ENCODE measurements at regions not wholly inside any gene's neighbourhood (a gene's known extent, or its start where the extent isn't known, plus 50 kb on each side); places are given as distances from the start of the nearest gene placed in this dataset.

DNA sequence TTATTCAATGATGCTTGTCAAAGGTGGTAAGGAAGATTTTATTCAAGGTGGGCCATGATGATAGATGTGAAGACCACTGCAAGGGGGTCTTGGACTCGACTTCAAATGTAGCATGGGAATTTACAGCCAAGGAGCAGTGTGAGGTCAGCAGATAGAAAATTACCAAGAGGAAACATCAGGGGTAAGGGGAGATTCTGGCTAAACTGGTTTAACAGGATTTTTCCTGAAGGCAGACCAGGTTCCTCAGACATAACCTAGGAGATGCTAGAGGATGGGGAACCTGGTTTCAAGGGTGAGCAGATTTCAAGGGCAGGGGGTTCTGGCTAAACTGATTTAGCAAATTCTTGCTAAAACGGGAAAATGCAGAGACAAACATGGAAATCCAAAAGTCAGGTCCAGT lies 464.9 kb downstream of the TAFA4 start:
- DNase-seq (ENCODE audit: low read depth in 2 of 2): no peak

DNA sequence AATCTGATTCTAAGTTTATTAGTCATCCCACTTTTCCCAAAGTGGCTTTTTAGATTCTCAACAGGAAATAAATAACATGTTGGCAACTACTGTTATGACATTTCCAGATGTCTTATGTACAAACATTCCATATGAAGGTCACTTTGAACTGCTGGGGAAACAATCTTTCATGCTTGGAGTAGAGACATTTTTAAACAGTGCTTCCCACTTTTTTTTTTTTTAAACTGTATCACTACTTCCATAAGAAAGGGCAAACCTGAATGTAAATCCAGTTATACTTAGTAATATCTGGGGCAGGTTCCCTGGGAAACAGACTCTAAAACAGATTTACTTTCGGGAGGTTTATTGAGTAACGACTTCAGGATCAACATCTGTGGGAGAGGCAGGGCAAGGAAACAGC lies 473.8 kb downstream of the TAFA4 start:
- DNase-seq (ENCODE audit: low read depth in 2 of 2): no peak

DNA sequence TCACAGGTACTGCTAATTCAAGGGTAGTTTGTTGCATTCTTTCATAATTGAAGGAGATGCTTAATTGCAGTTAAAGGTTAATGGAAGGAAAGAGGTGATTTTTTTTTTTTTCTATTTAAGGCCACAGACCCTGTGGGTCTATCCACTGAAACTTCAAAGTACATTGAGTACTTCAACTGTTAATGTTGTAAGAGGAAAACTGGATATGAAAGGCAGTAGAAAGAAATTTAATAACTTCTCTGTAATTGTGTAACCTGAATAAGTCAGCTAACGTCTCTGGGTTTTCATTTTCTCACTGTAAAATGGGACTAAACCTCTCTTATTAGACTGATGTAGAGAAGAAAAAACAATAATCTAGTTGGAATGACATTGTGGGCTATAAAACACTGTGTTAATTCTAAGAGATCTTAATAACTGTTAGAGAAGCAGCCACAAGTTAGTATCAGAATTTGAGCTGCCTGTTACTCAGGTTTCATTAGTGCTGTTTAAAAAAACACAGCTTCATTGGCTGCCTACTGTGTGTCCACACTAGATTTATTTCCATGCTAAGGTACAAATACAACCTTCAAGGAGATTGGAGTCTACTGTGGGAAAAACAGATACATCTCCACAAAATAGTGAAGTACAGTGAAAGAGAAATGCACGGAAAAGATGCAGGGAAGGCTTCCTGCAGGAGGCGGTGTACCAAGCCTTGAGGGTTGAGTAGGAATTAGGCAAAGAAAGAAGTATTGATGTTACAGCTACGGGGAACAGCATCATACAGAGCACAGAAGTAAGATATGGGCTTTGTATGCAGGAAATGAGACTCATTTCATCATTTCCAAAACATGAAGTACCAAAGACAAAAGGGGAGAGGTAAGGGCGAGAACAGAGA lies 483.6 kb downstream of the TAFA4 start:
- DNase-seq (ENCODE audit: low read depth in 2 of 2): no peak

DNA sequence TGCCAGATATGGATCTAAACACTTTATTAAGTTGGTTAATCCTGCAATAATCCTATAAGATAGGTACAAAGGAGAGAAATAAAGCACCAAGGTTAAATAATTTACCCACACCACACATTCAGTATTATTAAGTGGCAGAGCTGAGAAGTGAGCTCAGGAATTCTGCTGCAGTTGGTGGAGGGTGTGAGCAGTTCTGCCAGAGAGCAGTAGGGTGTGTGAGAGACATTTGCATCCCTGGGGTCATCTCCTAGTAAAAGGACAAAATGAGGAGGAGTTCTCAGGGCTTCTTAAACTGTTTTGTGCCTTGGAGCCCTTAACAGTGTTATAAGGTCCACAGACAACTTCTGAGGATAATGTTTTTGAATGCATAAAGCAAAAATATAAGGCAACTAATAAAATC lies 484.5 kb downstream of the TAFA4 start:
- DNase-seq (ENCODE audit: low read depth in 2 of 2): no peak

DNA sequence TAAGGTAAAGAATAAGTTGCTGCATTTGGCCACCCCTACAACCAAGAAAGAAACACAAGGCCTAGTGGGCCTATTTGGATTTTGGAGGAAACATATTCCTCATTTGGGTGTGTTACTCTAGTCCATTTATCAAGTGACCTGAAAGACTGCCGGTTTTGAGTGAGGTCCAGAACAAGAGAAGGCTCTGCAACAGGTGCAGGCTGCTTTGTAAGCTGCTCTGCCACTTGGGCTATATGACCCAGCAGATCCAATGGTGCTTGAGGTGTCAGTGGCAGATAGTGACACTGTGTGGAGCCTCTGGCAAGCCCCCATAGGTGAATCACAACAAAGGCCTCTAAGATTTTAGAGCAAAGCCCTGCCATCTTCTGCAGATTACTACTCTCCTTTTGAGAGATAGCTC lies 491.3 kb downstream of the TAFA4 start:
- no peak for DNase-seq (ENCODE audit: low read depth in 2 of 2)

- no peak for DNase-seq (ENCODE audit: low read depth in 2 of 2)
Observed at GRCh38 chr3:68436619-68437401, 495.5 kb downstream of the TAFA4 start.

GRCh38 chr3:68428495-68428894 lies 503.9 kb downstream of the TAFA4 start:
- no peak for DNase-seq (ENCODE audit: low read depth in 2 of 2)

DNA sequence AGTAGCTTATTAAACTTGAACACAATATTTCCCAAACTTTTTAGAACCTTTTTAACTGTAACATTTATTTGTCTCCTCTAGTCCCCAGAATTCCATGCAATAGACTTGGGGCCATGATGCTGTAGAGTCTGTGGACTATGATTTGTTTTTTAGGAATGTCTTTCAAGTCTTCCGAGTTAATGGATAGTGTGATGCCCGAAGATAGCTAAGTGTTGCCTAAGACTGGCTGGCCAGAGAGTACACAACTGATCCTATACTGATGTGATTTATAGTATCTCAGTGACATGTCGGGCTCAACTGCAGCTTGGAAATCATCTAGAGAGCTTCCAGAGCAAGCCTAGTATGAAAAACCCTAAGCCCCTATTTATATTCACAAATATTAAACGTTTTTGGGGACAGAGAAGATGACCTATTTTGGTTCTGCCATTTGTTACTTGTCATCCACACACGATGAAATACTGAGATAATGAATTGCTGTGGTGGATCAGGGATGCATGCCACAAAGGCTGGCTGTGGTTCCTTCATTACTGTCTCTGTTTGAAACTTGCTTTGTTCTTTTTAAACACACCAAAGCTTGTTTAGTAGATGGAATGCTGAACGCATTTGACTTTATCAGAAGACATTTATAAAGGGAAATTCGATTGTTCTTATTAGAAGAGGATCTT lies 507.4 kb downstream of the TAFA4 start:
- no peak for DNase-seq (ENCODE audit: low read depth in 2 of 2)

DNA sequence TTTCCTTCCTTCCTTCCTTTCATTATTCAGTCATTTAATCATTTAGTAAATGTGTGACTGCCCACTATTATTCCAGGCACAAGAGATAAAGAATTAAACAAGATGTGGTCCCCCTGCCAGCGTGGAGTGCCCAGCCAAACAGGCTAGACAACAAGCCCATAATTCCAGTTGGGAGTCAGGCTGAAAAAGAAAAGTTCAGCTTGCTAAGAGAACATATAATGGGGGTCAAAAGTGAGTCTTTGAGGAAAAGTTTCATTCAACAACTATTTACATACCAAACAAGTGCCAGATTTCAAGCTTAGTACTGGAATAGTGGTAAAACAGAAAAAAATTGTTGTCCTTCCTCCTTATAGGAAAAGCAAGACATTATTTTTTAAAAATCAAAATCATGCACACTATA lies 523.7 kb downstream of the TAFA4 start:
- DNase-seq (ENCODE audit: low read depth in 2 of 2): no peak

DNA sequence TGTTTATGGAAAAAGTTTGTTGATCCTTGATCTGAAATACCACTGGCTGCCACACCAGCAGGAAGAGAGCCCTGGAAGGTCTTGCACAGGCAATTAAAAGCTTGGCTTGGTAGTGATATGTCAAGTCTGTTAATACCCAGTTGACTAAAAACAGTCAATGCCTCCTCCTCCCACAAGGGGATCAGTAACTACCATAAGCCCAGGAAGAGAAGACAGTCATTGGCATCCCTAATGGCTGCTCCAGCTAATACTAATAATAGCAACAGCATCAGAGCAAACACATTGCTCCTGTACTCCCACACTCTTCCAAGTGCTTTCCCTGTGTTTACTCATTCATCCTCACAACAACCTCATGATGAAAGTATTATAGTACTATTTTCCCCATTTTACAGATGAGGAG lies 528.6 kb downstream of the TAFA4 start:
- no peak for DNase-seq (ENCODE audit: low read depth in 2 of 2)

GRCh38 chr3:68402235-68402918 lies 530.0 kb downstream of the TAFA4 start:
- DNase-seq (ENCODE audit: low read depth in 2 of 2): no peak

DNA sequence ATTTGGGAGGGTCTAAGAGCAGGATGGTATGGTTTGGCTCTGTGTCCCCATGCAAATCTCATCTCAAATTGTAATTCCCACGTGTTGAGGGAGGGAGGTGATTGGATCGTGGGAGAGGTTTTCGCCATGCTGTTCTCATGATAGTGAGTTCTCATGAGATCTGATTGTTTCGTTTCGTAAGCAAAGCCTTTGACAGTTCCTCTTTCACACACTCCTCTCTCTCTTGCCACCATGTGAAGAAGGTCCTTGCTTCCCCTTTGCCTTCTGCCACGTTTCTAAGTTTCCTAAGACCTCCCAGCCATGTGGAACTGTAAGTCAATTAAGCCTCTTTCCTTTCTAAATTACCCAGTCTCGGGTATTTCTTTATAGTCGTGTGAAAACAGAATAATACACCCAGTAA lies 553.7 kb downstream of the TAFA4 start:
- no peak for DNase-seq (ENCODE audit: low read depth in 2 of 2)

GRCh38 chr3:68373727-68374126 lies 558.6 kb downstream of the TAFA4 start:
- DNase-seq (ENCODE audit: low read depth in 2 of 2): no peak

DNA sequence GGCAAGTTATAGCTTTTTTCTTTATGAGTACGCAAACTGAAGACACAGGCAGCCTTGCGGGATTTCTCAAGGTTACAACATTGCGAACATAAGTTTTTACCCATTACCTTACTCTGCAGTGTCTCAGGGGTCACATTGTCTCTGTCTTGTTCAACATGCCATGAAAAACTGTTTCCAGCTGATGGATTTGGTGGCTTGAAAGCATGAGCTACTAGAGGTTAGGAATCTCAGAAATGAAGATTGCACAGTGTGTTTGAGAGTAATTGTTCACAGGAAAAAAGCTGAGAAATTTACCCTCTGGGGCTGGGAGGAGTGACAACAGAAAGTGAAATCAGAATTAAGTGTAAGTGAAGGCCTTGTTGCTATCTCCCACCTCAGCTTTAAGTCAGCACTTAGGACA lies 568.6 kb downstream of the TAFA4 start:
- no peak for DNase-seq (ENCODE audit: low read depth in 2 of 2)

- DNase-seq (ENCODE audit: low read depth in 2 of 2): no peak
Observed at GRCh38 chr3:68360492-68360891, 571.9 kb downstream of the TAFA4 start.

GRCh38 chr3:68345781-68346180 lies 586.6 kb downstream of the TAFA4 start:
- DNase-seq (ENCODE audit: low read depth in 2 of 2): no peak

DNA sequence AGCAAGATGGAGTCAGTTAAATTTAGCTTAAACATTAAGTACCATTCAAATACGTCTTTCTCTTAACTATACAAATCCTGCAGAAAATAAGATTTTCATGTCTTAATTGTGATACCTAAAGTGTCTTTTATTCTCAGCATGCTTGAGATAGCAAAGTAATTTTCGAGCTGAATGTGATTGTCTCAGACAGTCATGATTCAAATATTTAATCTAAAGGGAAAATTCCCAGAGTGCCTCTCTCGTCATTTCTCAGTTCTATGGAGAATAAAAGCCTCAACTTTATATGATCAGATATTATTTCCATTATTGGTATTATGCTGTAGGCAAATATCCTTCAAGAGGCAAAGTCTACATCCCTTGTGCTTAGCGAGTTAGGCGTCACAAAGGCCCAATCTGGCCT lies 589.9 kb downstream of the TAFA4 start:
- DNase-seq (ENCODE audit: low read depth in 2 of 2): no peak

- no peak for DNase-seq (ENCODE audit: low read depth in 2 of 2)
Observed at GRCh38 chr3:68336042-68336441, 596.3 kb downstream of the TAFA4 start.

DNA sequence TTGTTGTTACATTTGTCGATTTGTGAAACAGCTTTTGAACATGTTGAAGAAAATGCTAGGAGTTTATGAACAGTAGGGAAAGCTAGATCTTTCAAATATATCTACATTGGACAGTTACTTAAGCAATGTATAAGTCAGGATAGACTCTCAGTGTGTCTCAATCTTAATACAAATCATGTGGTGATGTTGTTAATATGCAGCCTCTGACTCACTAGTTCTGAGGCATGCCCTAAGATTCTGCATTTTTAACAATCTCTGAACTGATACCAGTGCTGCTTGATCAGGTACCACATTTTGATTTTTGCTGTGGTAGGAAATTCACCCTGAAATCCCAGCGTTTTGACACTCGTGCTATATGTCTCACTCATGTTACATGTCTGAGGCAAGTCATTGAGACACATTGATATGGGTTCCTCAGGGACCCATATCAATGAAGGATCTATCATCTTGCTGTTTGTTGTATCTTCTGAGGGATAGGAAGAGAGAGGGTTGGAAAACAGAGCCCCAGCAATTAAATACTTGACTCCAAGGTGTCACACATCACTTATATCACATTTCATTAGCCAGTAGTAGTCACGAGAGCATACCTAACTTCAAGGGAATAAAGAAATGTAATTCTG lies 597.9 kb downstream of the TAFA4 start:
- no peak for DNase-seq (ENCODE audit: low read depth in 2 of 2)

GRCh38 chr3:68328049-68328448 lies 604.3 kb downstream of the TAFA4 start:
- DNase-seq (ENCODE audit: low read depth in 2 of 2): no peak

GRCh38 chr3:68315964-68316363 lies 616.4 kb downstream of the TAFA4 start:
- no peak for DNase-seq (ENCODE audit: low read depth in 2 of 2)

GRCh38 chr3:68315546-68315945 lies 616.8 kb downstream of the TAFA4 start:
- no peak for DNase-seq (ENCODE audit: low read depth in 2 of 2)
